Endothelial cell of umbilical vein (primary cell): ENCODE measurements at regions not wholly inside any gene's neighbourhood (a gene's known extent, or its start where the extent isn't known, plus 50 kb on each side); places are given as distances from the start of the nearest gene placed in this dataset.

Source experiments
- BruUV-seq: library from RNA; stranded (reverse); fragments of 400-500 nt; replicated peaks from 2 replicates; lab custom pipeline; 2021; lab: Mats Ljungman, UMichigan
- CTCF ChIA-PET: fragments of 300-600, 350-600 bp; sonication (Branson Sonifier 250); formaldehyde crosslinking; loops from one replicate; lab custom pipeline; 2021; ENCODE audit warnings: antibody characterized with exemption, inconsistent platforms; lab: Charles Lee
- POLR2A ChIA-PET: fragments of 300-600, 350-600 bp; sonication (Branson Sonifier 250); formaldehyde crosslinking; loops from one replicate; lab custom pipeline; 2021; ENCODE audit warnings: antibody characterized with exemption, inconsistent platforms; lab: Charles Lee
- DNase-seq: peaks from one replicate; pipeline ENCODE4 v3.0.0-alpha.2; 2011; ENCODE audit warnings: low read depth, low spot score
- FAIRE-seq: peaks from 2 replicates; lab custom pipeline; 2011; peaks lifted over from hg19 to GRCh38; lab: Jason Lieb, UNC
- H2AFZ ChIP-seq: 2 replicates; pipeline ENCODE4 v1.6.0; 2012; ENCODE audit warnings: low read depth, low read length, control low read depth, inconsistent platforms
- H3K27ac ChIP-seq: 2 replicates; pipeline ENCODE4 v1.5.1; 2011; ENCODE audit warnings: low read depth, mild to moderate bottlenecking, control low read depth, low read length, moderate library complexity; ENCODE audit not compliant: insufficient read depth
- H3K27me3 ChIP-seq, 2 experiments: 2 replicates each; pipeline versions ENCODE4 v1.6.0 to v1.6.1; 2011; ENCODE audit warnings: low read length in 2 of 2, mixed read lengths in 1 of 2; ENCODE audit not compliant: control insufficient read depth in 2 of 2, insufficient read depth in 2 of 2
- H3K36me3 ChIP-seq, 2 experiments: 2 replicates in 1 of 2; 3 replicates in 1 of 2; pipeline ENCODE4 v1.5.1; 2011; ENCODE audit warnings: low read length in 2 of 2, mild to moderate bottlenecking in 1 of 2, moderate library complexity in 1 of 2; ENCODE audit not compliant: control insufficient read depth in 2 of 2, insufficient read depth in 2 of 2; ENCODE audit errors: extremely low read depth in 1 of 2
- H3K4me1 ChIP-seq: 3 replicates; pipeline ENCODE4 v1.5.1; 2011; ENCODE audit warnings: mild to moderate bottlenecking, low read length; ENCODE audit not compliant: control insufficient read depth, insufficient read depth; ENCODE audit errors: extremely low read depth
- H3K4me2 ChIP-seq: 2 replicates; pipeline ENCODE4 v1.6.1; 2011; ENCODE audit warnings: low read length, control low read depth, mixed read lengths; ENCODE audit not compliant: insufficient read depth
- H3K4me3 ChIP-seq, 3 experiments: fragments of 200-600 bp in 1 of 3; sonication (generic), shearing (Covaris generic) in 1 of 3; replicated peaks in 1 of 3; 2 replicates each; pipeline ENCODE4 v1.5.1; 2011 to 2016; ENCODE audit warnings: control low read depth in 3 of 3, low read length in 3 of 3, mild to moderate bottlenecking in 2 of 3, inconsistent platforms in 1 of 3, low read depth in 1 of 3, moderate library complexity in 1 of 3; ENCODE audit not compliant: insufficient read depth in 1 of 3
- H3K79me2 ChIP-seq: 2 replicates; pipeline ENCODE4 v1.6.0; 2012; ENCODE audit warnings: low read length, inconsistent platforms; ENCODE audit not compliant: control insufficient read depth, insufficient read depth
- H3K9ac ChIP-seq: replicated peaks from 2 replicates; pipeline ENCODE3; 2011; ENCODE audit warnings: low read length, control low read depth; ENCODE audit not compliant: insufficient read depth; ENCODE audit errors: extremely low read depth
- H3K9me1 ChIP-seq: replicated peaks from 3 replicates; pipeline ENCODE4 v1.6.0; 2011; ENCODE audit warnings: mild to moderate bottlenecking, low read length; ENCODE audit not compliant: control insufficient read depth, insufficient read depth; ENCODE audit errors: extremely low read depth
- H3K9me3 ChIP-seq: replicated peaks from 2 replicates; pipeline ENCODE4 v1.5.1; 2012; ENCODE audit warnings: low read length, inconsistent platforms; ENCODE audit not compliant: control insufficient read depth, insufficient read depth
- H4K20me1 ChIP-seq: replicated peaks from 2 replicates; pipeline ENCODE3; 2011; ENCODE audit warnings: mild to moderate bottlenecking, low read length; ENCODE audit not compliant: control insufficient read depth, insufficient read depth; ENCODE audit errors: extremely low read depth
- CTCF ChIP-seq, 2 donors: IDR thresholded peaks; 1 replicate in 1 of 2; 2 replicates in 1 of 2; pipeline ENCODE4 v1.5.1; 2011; ENCODE audit warnings: low read length in 2 of 2, mild to moderate bottlenecking in 2 of 2, moderate library complexity in 2 of 2, control low read depth in 1 of 2, inconsistent platforms in 1 of 2, low read depth in 1 of 2; ENCODE audit not compliant: insufficient read depth in 1 of 2; ENCODE audit errors: extremely low read depth in 1 of 2
- EZH2 ChIP-seq: IDR thresholded peaks from 2 replicates; pipeline ENCODE4 v1.6.1; 2012; ENCODE audit warnings: borderline replicate concordance, low read depth, mild to moderate bottlenecking, moderate library complexity, low read length, inconsistent platforms; ENCODE audit not compliant: severe bottlenecking
- FOS ChIP-seq: IDR thresholded peaks from 2 replicates; pipeline ENCODE4 v1.6.1; 2011; ENCODE audit warnings: mild to moderate bottlenecking, low read length, moderate library complexity, borderline replicate concordance; ENCODE audit not compliant: insufficient read depth
- GATA2 ChIP-seq: IDR thresholded peaks from 2 replicates; pipeline ENCODE4 v1.7.0; 2011; ENCODE audit warnings: low read depth, mild to moderate bottlenecking, moderate library complexity, mixed read lengths, low read length; ENCODE audit not compliant: insufficient read length, insufficient read depth
- JUN ChIP-seq: IDR thresholded peaks from 2 replicates; pipeline ENCODE4 v1.6.1; 2011; ENCODE audit warnings: borderline replicate concordance, low read depth; ENCODE audit not compliant: insufficient read length, insufficient read depth
- MAX ChIP-seq: IDR thresholded peaks from 2 replicates; pipeline ENCODE4 v1.6.1; 2011; ENCODE audit not compliant: insufficient read depth, insufficient read length
- MYC ChIP-seq: IDR thresholded peaks from one replicate; pipeline ENCODE4 v1.6.1; 2011; ENCODE audit warnings: mild to moderate bottlenecking, low read depth, low read length
- POLR2A ChIP-seq: IDR thresholded peaks from 2 replicates; pipeline ENCODE4 v1.6.1; 2012; ENCODE audit warnings: low read depth, mild to moderate bottlenecking, control low read depth, low read length
- POLR2AphosphoS5 ChIP-seq: IDR thresholded peaks from 2 replicates; pipeline ENCODE4 v1.6.1; 2012; ENCODE audit warnings: low read depth, mild to moderate bottlenecking, control low read depth, low read length, moderate library complexity; ENCODE audit not compliant: insufficient read depth
- dilution Hi-C: fragments of 300-500 bp; cut with MboI; formaldehyde crosslinking; loops from one replicate; pipeline ENCODE4 v1.15.0; 2019; ENCODE audit warnings: low sequenced_read_pairs; ENCODE audit not compliant: extremely low pct_ligation_motif_present
- intact Hi-C: fragments of 100-400 bp; cut with micrococcal nuclease; formaldehyde crosslinking; loops from one replicate; pipeline ENCODE4 v1.10.0; 2022

GRCh38 chr4:12562021-12562420 is 922.1 kb downstream of the RAB28 start:
- H3K4me1 ChIP-seq, result no peaks in the 10 kb centered on the region
- ChIA-PET POLR2A (no interaction called here), CTCF (no interaction called here)
- H3K27ac ChIP-seq, result no peak overlapping the region
- no peak overlapping the region for H3K4me3 ChIP-seq
- no peaks in the 10 kb centered on the region for H3K9me3 ChIP-seq
- DNase-seq (no peak), FAIRE-seq (no peak)
- no peak overlapping the region for H3K4me2 ChIP-seq
- dilution Hi-C loops (no loop called here), intact Hi-C loops (no loop called here)
- no peaks in the 10 kb centered on the region for H3K79me2 ChIP-seq
- no peak overlapping the region for H3K9ac ChIP-seq
- no peaks in the 10 kb centered on the region for H3K9me1 ChIP-seq
- no peak for TF ChIP-seq JUN
- no peak for TF ChIP-seq CTCF (IDR thresholded peaks at IDR 0.05; ENCODE audit: extremely low read depth in 1 of 2, insufficient read depth in 1 of 2, low read depth in 1 of 2, low read length in 2 of 2)
- H2AFZ ChIP-seq, result no peak overlapping the region
- no peaks in the 10 kb centered on the region for H4K20me1 ChIP-seq
- H3K27me3 ChIP-seq, result no peaks in the 10 kb centered on the region
- BruUV-seq, result no TSS peak
- no peaks in the 10 kb centered on the region for H3K36me3 ChIP-seq

- Histone ChIP-seq H4K20me1 (no peaks in the 10 kb centered on the region), H3K4me1 (no peaks in the 10 kb centered on the region), H2AFZ (no peak overlapping the region), H3K36me3 (no peaks in the 10 kb centered on the region), H3K9ac (no peak overlapping the region), H3K9me1 (no peaks in the 10 kb centered on the region), H3K4me3 (no peak overlapping the region), H3K4me2 (no peak overlapping the region), H3K27me3 (no peaks in the 10 kb centered on the region), H3K79me2 (no peaks in the 10 kb centered on the region), H3K27ac (no peak overlapping the region), H3K9me3 (no peaks in the 10 kb centered on the region)
- dilution Hi-C loops (no loop called here), intact Hi-C loops (no loop called here)
- DNase-seq (no peak), FAIRE-seq (no peak)
- ChIA-PET POLR2A (no interaction called here), CTCF (no interaction called here)
- BruUV-seq, result no TSS peak
- TF ChIP-seq EZH2 (no peak), MAX (no peak), FOS (no peak), MYC (no peak), CTCF (IDR thresholded peaks at IDR 0.05; ENCODE audit: extremely low read depth in 1 of 2, insufficient read depth in 1 of 2, low read depth in 1 of 2, low read length in 2 of 2) (no peak), POLR2A (no peak), GATA2 (no peak), JUN (no peak), POLR2AphosphoS5 (no peak)
Observed at GRCh38 chr4:12555011-12555410, 929.1 kb downstream of the RAB28 start.
